ENCODE measurements at regions not wholly inside any gene's neighbourhood (a gene's known extent, or its start where the extent isn't known, plus 50 kb on each side); places are given as distances from the start of the nearest gene placed in this dataset.

DNA sequence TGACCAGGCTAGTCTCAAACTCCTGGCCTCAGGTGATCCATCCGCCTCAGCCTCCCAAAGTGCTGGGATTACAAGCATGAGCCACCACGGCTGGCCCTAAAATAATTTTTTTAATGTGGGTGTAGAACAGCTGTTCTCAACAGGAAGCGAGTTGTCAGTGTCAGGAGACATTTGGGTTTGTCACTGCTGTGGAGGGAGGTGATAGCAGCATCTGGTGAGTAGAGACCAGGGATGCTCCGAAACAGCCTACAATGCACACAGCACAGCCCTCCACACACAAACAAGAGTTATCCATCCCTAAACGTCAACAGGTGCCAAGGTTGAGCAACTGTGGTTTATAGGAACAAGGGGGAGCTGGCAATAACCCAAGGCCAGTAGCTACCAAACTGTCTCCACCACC is 243.4 kb upstream of the STS start:
- DNase-seq, result no peak

GRCh38 chrX:6898371-6898770 is 249.1 kb upstream of the STS start:
- no peak for DNase-seq

DNA sequence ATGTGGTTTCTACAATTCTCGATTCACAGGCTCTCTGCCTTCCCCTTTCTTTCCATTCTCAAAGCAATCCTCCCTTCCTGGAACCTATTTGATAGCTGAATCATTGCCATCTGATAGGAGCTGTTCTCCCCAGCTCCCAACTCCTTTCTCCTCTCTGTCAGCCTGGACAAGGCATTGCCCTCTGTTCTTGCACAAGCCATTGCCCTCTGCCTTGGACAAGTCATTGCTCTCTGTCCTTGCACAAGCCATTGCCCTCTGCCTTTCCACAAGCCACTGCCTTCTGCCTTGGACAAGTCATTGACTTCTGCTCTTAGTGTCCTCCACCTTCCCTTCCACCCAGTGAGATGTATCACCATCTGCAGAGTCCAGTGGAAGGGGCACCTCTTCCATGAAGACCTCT is 256.1 kb upstream of the STS start:
- no peak for DNase-seq

DNA sequence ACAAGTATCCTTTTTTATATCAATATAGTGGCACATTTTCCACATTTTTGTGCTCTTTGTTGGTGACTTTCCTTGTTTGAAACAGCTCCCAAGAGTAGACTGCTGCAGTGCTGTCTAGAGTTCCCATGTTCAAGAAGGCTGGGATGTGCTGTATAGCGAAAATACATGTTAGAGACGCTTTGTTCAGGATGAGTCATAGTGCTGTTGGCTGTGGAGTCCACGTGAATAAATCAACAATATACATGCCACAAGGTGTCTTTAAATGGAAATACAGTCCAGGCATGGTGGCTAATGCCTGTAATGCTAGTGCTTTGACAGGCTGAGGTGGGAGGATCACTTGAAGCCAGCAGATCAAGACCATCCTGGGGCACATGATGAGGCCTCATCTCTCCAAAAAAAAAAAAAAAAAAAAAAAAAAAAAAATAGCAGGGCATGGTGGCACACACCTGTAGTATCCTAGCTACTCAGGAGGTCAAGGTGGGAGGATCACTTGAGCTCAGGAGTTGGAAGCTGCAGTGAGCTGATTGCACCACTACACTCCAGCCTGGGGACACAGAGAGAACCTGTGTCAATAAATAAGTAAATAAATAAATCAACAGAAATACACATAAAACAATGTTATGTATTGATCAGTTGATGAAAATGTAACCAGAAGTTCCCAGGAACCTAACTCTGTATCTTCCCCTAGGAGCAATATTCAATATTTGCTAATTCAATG is 256.8 kb upstream of the STS start:
- no peak for DNase-seq

DNA sequence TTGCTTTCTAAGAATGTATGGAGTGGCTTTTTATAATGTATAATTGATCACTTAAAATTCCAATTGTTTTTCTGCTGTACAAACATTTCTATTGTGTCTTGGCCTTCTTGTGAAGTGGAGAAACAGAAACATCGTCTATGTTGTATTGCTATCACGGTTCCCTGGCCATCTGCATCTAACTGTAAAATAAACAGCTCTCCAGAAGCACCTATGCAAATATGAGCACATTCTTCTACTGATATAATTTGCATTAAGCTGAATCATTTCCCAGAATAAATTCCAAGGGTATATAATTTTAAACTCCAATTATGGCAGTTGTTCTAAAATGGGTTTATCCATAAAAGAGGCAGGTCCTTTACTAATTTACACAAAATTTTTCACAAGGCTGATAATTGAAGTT is 261.6 kb upstream of the STS start:
- no peak for DNase-seq

- DNase-seq, result no peak
Measured at GRCh38 chrX:6885396-6885795, 262.1 kb upstream of the STS start.

DNA sequence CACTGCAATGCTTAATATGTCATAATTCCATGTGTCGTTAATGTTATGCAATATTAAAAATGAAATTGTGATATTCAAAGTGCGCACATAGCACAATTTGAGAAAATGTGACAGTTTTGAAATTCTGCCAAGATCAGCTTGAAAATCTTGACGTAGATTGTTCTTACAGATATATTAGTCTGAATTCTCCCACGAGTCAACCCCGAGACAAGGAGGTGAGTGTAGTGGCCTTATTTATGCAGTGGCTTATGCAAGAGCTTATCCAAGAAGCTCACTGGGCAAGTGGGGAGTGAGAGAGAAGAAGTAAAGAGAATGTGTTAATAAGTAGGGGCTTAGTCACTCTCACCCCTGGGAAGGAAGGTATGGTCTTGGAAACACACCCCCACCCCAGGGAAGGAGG is 286.1 kb upstream of the STS start:
- DNase-seq, result no peak

DNA sequence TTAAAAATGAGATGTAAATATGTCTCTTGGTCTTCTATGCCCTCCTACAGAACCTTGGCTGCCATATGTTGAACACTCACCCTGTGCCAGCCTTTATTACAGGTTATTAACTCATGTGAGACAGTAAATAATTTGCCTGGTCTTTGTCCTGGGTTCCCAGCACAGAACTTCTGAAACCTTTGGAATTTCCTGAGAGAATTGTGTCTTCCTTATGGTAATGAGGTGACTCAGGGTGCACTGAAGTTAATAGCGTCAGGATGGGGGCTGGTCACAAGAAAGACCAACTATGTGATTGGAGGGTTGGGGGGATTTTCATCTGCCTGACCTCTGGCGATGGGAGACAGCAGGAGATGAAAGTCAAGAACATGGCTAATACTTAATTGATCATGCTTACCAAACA is 289.8 kb upstream of the STS start:
- no peak for DNase-seq

DNA sequence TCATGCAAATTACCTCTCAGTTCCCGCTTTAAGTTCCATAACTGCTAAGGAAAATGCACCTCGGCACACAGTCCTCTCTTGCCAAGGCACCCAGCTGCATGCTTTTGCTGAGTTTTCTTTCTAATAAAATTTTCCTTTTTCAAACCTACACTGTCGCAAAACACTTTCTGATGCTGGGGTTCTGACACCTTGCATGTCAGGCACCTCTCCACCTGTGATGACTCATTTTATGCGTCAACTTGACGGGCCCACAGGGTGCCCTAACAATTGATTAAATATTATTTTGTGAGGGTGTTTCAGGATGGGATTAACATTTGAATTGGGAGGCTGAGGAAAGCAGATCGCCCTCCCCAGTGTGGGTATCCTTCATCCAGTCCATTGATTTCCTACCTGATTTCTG is 291.0 kb upstream of the STS start:
- no peak for DNase-seq

DNA sequence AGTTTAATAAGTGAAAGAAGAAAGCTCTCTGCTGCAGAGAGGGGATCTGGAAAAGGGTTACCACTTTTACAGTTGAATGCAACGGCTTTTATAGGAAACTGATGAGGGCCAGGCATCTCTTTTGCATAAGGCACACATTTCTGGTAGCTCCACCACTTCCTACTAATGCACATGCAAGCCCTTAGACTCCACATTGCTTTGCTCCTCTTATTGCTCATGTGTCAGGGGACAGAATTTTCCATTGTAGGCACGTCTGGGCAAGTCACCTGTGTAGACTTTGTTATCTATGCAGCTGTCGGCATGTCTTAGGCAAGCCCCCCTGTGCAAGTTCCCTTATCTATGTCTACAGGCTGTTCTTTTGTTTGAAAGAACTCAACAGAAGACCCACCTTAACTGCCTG is 294.6 kb upstream of the STS start:
- DNase-seq, result no peak

DNA sequence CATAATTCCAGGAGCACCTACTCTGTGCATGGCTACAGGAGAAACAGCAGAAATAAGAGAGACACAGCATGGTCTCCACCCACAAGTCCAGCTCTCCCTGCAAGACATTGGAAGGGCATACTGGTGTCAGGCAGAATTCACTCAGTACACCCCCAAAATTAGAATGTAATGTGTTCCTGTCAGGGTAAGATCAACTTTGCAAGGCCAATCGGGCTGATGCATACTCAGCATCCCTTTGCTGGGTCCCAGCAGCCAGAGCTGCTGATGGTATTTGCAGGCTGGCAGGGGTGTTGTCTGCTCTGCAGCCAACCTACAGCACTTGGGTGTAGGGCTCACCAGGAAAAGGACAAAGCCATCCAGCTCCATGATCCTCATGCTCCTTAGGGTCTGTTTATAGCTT is 295.4 kb upstream of the STS start:
- DNase-seq, result no peak

GRCh38 chrX:6851140-6851539 is 296.4 kb upstream of the STS start:
- no peak for DNase-seq

GRCh38 chrX:6849716-6850414 is 297.6 kb upstream of the STS start:
- peak; percentile 57 for DNase-seq

GRCh38 chrX:6832619-6833018 is 297.7 kb upstream of the VCX3A start:
- no peak for DNase-seq

GRCh38 chrX:6826856-6827255 is 291.9 kb upstream of the VCX3A start:
- no peak for DNase-seq

DNA sequence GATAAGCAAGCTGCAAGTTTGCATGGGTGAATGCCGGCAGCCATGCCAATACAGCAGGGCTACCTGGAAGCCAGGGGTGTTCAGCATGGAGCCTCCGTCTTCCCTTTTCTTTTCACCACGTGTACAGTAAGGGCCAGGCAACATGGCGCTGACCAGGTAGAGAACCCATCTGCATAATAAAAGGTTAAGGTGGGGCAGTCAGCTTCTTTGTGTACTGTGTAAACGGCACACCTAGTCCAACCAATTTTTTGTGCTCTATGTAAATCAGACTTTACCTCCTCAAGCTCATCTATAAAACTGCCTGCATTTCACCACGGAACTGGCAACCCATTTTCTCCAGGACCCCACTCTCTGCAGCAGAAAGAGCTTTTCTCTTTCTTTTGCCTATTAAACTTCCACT is 286.8 kb upstream of the VCX3A start:
- no peak for DNase-seq

GRCh38 chrX:6813836-6814370 is 279.0 kb upstream of the VCX3A start:
- DNase-seq, result peak; percentile 0

GRCh38 chrX:6812087-6812486 is 277.2 kb upstream of the VCX3A start:
- no peak for DNase-seq

- DNase-seq, result peak; percentile 47
Measured at GRCh38 chrX:6810776-6811175, 275.9 kb upstream of the VCX3A start.

DNA sequence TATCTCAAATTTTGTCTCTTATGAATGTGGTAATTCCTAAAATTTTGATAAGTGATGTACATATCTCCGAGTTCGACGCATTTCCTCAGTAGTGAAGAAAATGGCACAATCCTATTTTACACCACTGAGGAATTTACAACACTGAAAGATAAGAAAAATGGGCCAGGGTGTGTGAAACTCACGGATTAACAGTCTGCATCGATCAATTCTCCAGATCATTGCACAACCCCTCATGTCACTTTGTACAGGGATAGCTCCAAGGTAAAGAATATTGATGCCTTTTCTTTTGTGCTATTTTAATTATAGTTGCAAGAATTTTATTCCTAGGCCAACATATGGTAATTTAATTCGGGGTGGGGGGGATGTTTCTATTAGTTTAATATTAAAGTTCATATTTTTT is 268.7 kb upstream of the VCX3A start:
- DNase-seq, result no peak

DNA sequence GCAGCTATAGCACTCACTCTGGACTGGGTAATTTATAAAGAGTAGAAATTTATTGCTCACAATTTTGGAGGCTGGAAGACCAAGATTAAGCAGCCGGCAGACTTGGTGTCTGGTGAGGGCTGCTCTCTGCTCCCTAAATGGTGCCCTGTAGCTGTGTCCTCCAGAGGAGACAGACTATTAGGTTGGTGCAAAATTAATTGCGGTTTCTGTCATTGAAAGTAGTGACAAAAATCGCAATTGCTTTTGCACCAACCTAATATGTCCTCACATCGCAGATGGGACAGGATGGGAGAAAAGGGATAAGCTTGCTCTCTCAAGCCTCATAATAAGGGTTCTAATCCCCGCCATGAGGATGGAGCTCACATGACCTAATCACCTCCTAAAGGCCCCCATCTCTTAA is 258.1 kb upstream of the VCX3A start:
- DNase-seq, result no peak

DNA sequence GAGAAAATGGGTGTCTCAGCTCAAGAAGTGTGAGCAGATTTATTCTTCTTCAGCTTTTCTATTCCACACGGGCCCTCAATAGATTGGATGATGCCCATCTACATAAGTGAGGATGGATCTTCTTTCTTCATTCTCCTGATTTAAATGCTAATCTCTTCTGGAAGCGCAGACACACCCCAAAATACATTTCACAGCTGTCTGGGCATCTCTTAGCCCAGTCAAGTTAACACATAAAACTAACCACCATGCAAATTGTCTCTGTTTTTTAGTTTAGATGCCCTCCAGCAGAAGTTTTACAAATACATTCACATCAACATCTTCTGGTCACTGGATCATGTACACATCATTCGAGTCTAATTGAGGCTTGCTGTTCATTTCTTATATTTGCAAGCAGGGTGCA is 249.0 kb upstream of the VCX3A start:
- DNase-seq, result no peak

DNA sequence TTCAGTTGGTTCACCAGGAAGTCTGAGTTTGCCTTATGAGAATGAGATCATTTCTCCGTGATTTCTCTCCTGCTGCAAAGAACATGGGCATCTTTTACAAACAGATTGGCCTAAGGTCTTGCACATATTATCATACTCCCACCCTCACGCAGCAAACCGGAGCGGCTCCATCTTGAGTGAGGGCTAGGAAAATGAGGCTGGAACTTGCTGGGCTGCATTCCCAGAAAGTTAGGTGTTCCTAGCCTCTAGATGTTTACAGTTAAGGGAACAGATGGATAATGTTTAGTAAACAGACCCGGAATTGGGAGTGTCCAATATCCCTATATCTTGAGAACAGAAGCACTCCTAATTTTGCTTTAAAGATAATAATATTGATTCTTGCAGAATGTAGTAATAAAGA is 247.9 kb upstream of the VCX3A start:
- DNase-seq, result no peak

All from fibroblast of upper back skin (primary cell).